ENCODE measurements at regions not wholly inside any gene's neighbourhood (a gene's known extent, or its start where the extent isn't known, plus 50 kb on each side); places are given as distances from the start of the nearest gene placed in this dataset.

GRCh38 chr2:126385983-126386382, 270.0 kb upstream of the GYPC start:
- DNase-seq, result no peak
- Histone ChIP-seq H3K27ac (no peak overlapping the region), H3K27me3 (no peaks in the 10 kb centered on the region), H3K4me1 (no peaks in the 10 kb centered on the region), H3K9me3 (no peaks in the 10 kb centered on the region), H3K36me3 (ENCODE audit: low read depth, missing control alignments) (no peaks in the 10 kb centered on the region), H3K4me3 (no peak overlapping the region)
- intact Hi-C loops (cut with DNase I; ENCODE audit: low total_unique reads), result no loop called here
- TF ChIP-seq CTCF (IDR thresholded peaks at IDR 0.05) (no peak), POLR2A (IDR thresholded peaks at IDR 0.05) (no peak)

GRCh38 chr2:126389446-126389845, 266.5 kb upstream of the GYPC start:
- H3K27me3 ChIP-seq, result no peaks in the 10 kb centered on the region
- no peak for DNase-seq
- intact Hi-C loops (cut with DNase I; ENCODE audit: low total_unique reads), result no loop called here
- no peak overlapping the region for H3K27ac ChIP-seq
- no peaks in the 10 kb centered on the region for H3K36me3 ChIP-seq (ENCODE audit: low read depth, missing control alignments)
- WGBS, 2 donors, result 44 to 63% methylated on average over 1 of the region's 1 CpG
- no peaks in the 10 kb centered on the region for H3K4me1 ChIP-seq
- no peak overlapping the region for H3K4me3 ChIP-seq
- no peak for TF ChIP-seq POLR2A (IDR thresholded peaks at IDR 0.05)
- TF ChIP-seq CTCF (IDR thresholded peaks at IDR 0.05), result no peak
- H3K9me3 ChIP-seq, result no peaks in the 10 kb centered on the region

GRCh38 chr2:126392889-126393288, 263.1 kb upstream of the GYPC start:
- no peaks in the 10 kb centered on the region for H3K36me3 ChIP-seq (ENCODE audit: low read depth, missing control alignments)
- no peaks in the 10 kb centered on the region for H3K4me1 ChIP-seq
- TF ChIP-seq CTCF (IDR thresholded peaks at IDR 0.05) (no peak), POLR2A (IDR thresholded peaks at IDR 0.05) (no peak)
- H3K4me3 ChIP-seq, result no peak overlapping the region
- no peak for DNase-seq
- 71 to 78% methylated on average over 2 of the region's 2 CpGs for WGBS, 2 donors
- H3K27ac ChIP-seq, result no peak overlapping the region
- no peaks in the 10 kb centered on the region for H3K27me3 ChIP-seq
- H3K9me3 ChIP-seq, result no peaks in the 10 kb centered on the region
- intact Hi-C loops (cut with DNase I; ENCODE audit: low total_unique reads), result no loop called here

- Histone ChIP-seq H3K27ac (no peak overlapping the region), H3K4me1 (no peaks in the 10 kb centered on the region), H3K4me3 (no peak overlapping the region), H3K9me3 (no peaks in the 10 kb centered on the region), H3K36me3 (ENCODE audit: low read depth, missing control alignments) (no peaks in the 10 kb centered on the region), H3K27me3 (no peaks in the 10 kb centered on the region)
- intact Hi-C loops (cut with DNase I; ENCODE audit: low total_unique reads), result no loop called here
- TF ChIP-seq POLR2A (IDR thresholded peaks at IDR 0.05) (no peak), CTCF (IDR thresholded peaks at IDR 0.05) (no peak)
- DNase-seq, result no peak
- WGBS, 2 donors, result 82 to 100% methylated on average over 2 of the region's 2 CpGs
Measured at GRCh38 chr2:126399001-126399400, 257.0 kb upstream of the GYPC start.

GRCh38 chr2:126403039-126403628, 252.8 kb upstream of the GYPC start:
- WGBS, 2 donors, result 91 to 97% methylated on average over 4 to 5 of the region's 5 CpGs

More at GRCh38 chr2:126403039-126403628, 252.8 kb upstream of the GYPC start:
- DNase-seq, result no peak
- Histone ChIP-seq H3K36me3 (ENCODE audit: low read depth, missing control alignments) (no peaks in the 10 kb centered on the region), H3K4me1 (no peaks in the 10 kb centered on the region), H3K9me3 (no peaks in the 10 kb centered on the region), H3K4me3 (no peak overlapping the region), H3K27ac (no peak overlapping the region), H3K27me3 (no peaks in the 10 kb centered on the region)
- no peak for TF ChIP-seq CTCF (IDR thresholded peaks at IDR 0.05)
- TF ChIP-seq POLR2A (IDR thresholded peaks at IDR 0.05), result no peak
- intact Hi-C loops (cut with DNase I; ENCODE audit: low total_unique reads), result no loop called here
